ENCODE measurements at regions not wholly inside any gene's neighbourhood (a gene's known extent, or its start where the extent isn't known, plus 50 kb on each side); places are given as distances from the start of the nearest gene placed in this dataset.

- no peaks in the 10 kb centered on the region for H3K27me3 ChIP-seq
- peaks cover 0 to 7% (median 0%) of the 10 kb centered on the region in 3 donors for H3K36me3 ChIP-seq
- TF ChIP-seq CTCF (IDR thresholded peaks at IDR 0.05) (no peak), POLR2A (IDR thresholded peaks at IDR 0.05) (no peak), EP300 (IDR thresholded peaks at IDR 0.05) (no peak)
- no peaks in the 10 kb centered on the region for H3K4me1 ChIP-seq
- DNase-seq (ENCODE audit: low spot score in 2 of 2), result no peak
- no peak overlapping the region for H3K27ac ChIP-seq
- H3K9me3 ChIP-seq, result peaks cover 0 to 9% (median 0%) of the 10 kb centered on the region in 4 donors
- 74 to 77% methylated on average over 5 of the region's 5 CpGs for WGBS, 2 donors
- no peak overlapping the region for H3K4me3 ChIP-seq
These were observed 237.5 kb upstream of the ROPN1 start for GRCh38 chr3:124229420-124229819.

- H3K36me3 ChIP-seq, result peaks cover 0 to 7% (median 0%) of the 10 kb centered on the region in 3 donors
- H3K4me3 ChIP-seq, result no peak overlapping the region
- H3K27ac ChIP-seq, result no peak overlapping the region
- peaks cover 0 to 9% (median 0%) of the 10 kb centered on the region in 4 donors for H3K9me3 ChIP-seq
- no peaks in the 10 kb centered on the region for H3K27me3 ChIP-seq
- no peaks in the 10 kb centered on the region for H3K4me1 ChIP-seq
- 84 to 97% methylated on average over 2 of the region's 2 CpGs for WGBS, 2 donors
- DNase-seq (ENCODE audit: low spot score in 2 of 2), result no peak
- no peak for TF ChIP-seq POLR2A (IDR thresholded peaks at IDR 0.05)
- no peak for TF ChIP-seq CTCF (IDR thresholded peaks at IDR 0.05)
- TF ChIP-seq EP300 (IDR thresholded peaks at IDR 0.05), result no peak
These were observed 237.9 kb upstream of the ROPN1 start for GRCh38 chr3:124229836-124230235.

- no peak overlapping the region for H3K4me3 ChIP-seq
- TF ChIP-seq EP300 (IDR thresholded peaks at IDR 0.05) (no peak), CTCF (IDR thresholded peaks at IDR 0.05) (no peak), POLR2A (IDR thresholded peaks at IDR 0.05) (no peak)
- H3K36me3 ChIP-seq, result peaks cover 0 to 7% (median 0%) of the 10 kb centered on the region in 3 donors
- DNase-seq (ENCODE audit: low spot score in 2 of 2), result no peak
- H3K27ac ChIP-seq, result no peak overlapping the region
- peaks cover 0 to 9% (median 0%) of the 10 kb centered on the region in 4 donors for H3K9me3 ChIP-seq
- H3K27me3 ChIP-seq, result no peaks in the 10 kb centered on the region
- no peaks in the 10 kb centered on the region for H3K4me1 ChIP-seq
- 80 to 86% methylated on average over 6 of the region's 6 CpGs for WGBS, 2 donors
These were observed 238.5 kb upstream of the ROPN1 start for GRCh38 chr3:124230432-124230831.

GRCh38 chr3:124230998-124231397, 239.1 kb upstream of the ROPN1 start:
- Histone ChIP-seq H3K36me3 (peaks cover 0 to 7% (median 0%) of the 10 kb centered on the region in 3 donors), H3K4me3 (no peak overlapping the region), H3K4me1 (no peaks in the 10 kb centered on the region), H3K27me3 (no peaks in the 10 kb centered on the region), H3K9me3 (peaks cover 0 to 9% (median 0%) of the 10 kb centered on the region in 4 donors), H3K27ac (no peak overlapping the region)
- TF ChIP-seq EP300 (IDR thresholded peaks at IDR 0.05) (no peak), POLR2A (IDR thresholded peaks at IDR 0.05) (no peak), CTCF (IDR thresholded peaks at IDR 0.05) (no peak)
- 81 to 85% methylated on average over 7 of the region's 7 CpGs for WGBS, 2 donors
- no peak for DNase-seq (ENCODE audit: low spot score in 2 of 2)

DNA sequence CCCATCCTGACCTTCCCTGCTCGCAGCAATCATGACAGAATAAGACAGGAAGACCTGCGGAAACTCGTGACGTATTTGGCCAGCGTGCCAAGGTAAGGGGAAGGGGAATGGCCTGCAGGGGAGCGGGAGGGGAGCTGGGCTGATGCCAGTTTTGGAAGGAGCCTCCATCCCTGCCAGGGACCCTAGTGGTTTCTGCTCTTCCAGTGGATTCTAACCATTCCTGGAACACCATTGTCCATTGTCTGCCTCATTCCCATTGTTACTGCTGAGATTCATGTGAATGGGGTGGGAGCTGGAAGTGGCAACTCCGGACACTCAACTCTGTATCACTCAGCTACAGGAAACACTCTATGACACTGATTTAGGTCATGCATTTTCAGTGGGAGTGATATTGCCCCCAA, 242.9 kb upstream of the ROPN1 start:
- Histone ChIP-seq H3K36me3 (no peaks in the 10 kb centered on the region), H3K27ac (no peak overlapping the region), H3K4me3 (no peak overlapping the region), H3K9me3 (no peaks in the 10 kb centered on the region), H3K4me1 (no peaks in the 10 kb centered on the region), H3K27me3 (no peaks in the 10 kb centered on the region)
- 84 to 85% methylated on average over 7 of the region's 7 CpGs for WGBS, 2 donors
- DNase-seq (ENCODE audit: low spot score in 2 of 2), result no peak
- TF ChIP-seq EP300 (IDR thresholded peaks at IDR 0.05) (peak in 1 of 2 donors; percentile 25), CTCF (IDR thresholded peaks at IDR 0.05) (no peak), POLR2A (IDR thresholded peaks at IDR 0.05) (no peak)
